HG03159 (cell line): ENCODE measurements at regions not wholly inside any gene's neighbourhood (a gene's known extent, or its start where the extent isn't known, plus 50 kb on each side); places are given as distances from the start of the nearest gene placed in this dataset.
"Not testable (repeated sequence)": the region's sequence is repeated elsewhere in the genome, so short reads cannot be mapped to it uniquely, and the experiment has no call there.

Experiments used
- ATAC-seq: cut with Tn5 transposase; IDR thresholded peaks from one replicate; pipeline ENCODE4 v1.9.1; 2021; ENCODE audit warnings: mild to moderate bottlenecking, moderate library complexity; ENCODE audit not compliant: unreplicated experiment

- not testable (repeated sequence) for ATAC-seq
These were observed 98.9 kb upstream of the MYO10 start for GRCh38 chr5:17034992-17035391.

GRCh38 chr5:17037751-17038150 lies 101.7 kb upstream of the MYO10 start:
- no peak for ATAC-seq

- ATAC-seq: no peak
These were observed 103.1 kb upstream of the MYO10 start for GRCh38 chr5:17039170-17039569.

GRCh38 chr5:17042041-17042440 lies 106.0 kb upstream of the MYO10 start:
- ATAC-seq: no peak

- no peak for ATAC-seq
These were observed 110.2 kb upstream of the MYO10 start for GRCh38 chr5:17046320-17046719.

DNA sequence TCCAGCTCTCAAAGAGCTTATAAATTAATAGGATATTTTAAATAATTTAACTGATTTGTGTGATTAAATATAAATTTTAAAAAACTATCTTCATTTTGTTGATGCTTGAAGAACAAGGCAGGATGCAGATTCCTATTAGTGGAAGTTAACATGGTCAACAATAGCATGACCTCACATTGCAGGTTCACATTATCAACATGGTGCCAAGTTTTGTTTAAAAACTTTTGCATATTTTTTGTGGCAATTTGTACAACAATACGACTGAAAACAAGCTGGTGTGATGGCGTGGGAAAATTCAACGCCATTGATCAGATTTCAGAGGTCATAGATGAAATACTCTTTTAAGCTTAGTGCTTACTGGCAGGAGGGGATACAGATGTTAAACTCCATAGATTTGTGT lies 114.1 kb upstream of the MYO10 start:
- ATAC-seq: no peak

GRCh38 chr5:17054911-17055310 lies 118.8 kb upstream of the MYO10 start:
- no peak for ATAC-seq

GRCh38 chr5:17056141-17056631 lies 120.1 kb upstream of the MYO10 start:
- no peak for ATAC-seq

- ATAC-seq: no peak
These were observed 122.3 kb upstream of the MYO10 start for GRCh38 chr5:17058438-17058837.

GRCh38 chr5:17061973-17062470 lies 125.9 kb upstream of the MYO10 start:
- ATAC-seq: no peak

DNA sequence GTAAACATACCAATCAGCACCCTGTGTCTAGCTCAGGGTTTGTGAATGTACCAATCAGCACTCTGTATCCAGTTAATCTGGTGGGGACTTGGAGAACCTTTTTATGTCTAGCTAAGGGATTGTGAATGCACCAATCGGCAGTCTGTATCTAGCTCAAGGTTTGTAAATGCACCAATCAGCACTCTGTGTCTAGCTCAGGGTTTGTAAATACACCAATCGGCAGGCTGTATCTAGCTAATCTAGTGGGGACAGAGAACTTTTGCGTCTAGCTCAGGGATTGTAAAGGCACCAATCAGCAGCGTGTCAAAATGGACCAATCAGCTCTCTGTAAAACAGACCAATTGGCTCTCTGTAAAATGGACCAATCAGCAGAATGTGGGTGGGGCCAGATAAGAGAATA lies 126.7 kb upstream of the MYO10 start:
- not testable (repeated sequence) for ATAC-seq

GRCh38 chr5:17064241-17064640 lies 128.2 kb upstream of the MYO10 start:
- no peak for ATAC-seq

GRCh38 chr5:17065458-17065857 lies 129.4 kb upstream of the MYO10 start:
- no peak for ATAC-seq

DNA sequence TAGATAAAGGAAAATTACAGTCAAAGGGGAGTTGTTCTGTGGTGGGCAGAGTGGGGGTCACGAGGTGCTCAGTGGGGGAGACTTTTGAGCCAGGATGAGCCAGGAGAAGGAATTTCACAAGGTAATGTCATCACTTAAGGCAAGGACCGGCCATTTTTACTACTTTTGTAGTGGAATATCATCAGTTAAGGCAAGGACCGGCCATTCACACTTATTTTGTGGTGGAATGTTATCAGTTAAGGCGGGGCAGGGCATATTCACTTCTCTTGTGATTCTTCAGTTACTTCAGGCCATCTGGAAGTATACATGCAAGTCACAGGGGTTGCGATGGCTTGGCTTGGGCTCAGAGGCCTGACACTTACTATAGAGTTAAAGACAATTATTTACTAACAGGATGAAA lies 129.9 kb upstream of the MYO10 start:
- ATAC-seq: not testable (repeated sequence)

DNA sequence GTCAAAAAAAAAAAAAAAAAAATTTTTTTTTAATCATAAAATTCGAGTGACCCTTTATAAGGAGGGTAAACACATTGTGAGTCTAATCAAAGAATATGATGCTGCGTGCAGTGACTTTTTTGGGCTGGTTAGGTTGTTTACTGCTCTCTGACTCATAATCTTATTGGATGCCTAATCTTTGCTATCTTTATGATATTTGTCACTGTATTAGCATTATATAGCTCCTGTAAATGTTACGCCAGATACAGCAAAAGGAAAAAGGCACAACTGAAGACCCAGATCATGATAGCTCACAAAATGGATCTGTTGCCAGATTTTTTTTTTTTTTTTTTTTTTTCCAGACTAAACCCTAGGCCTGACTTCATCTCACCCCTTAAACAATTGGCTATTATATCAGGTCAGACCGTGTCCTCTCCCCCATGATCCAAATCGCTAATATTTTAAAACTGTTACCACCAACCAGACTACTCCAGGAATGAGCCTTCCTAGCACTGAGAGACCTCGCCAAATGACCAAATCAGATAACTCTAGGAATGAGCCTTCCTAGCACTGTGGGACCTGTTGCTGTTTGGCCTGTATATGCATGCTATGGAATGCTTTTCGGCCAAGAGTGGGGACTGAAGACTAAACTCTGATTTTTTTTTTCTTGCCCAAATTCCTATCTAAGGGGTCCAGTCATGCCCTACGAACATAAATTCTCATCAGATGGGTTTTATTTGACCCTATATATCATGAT lies 131.7 kb upstream of the MYO10 start:
- no peak for ATAC-seq

- no peak for ATAC-seq
These were observed 134.0 kb upstream of the MYO10 start for GRCh38 chr5:17069995-17070511.

- no peak for ATAC-seq
These were observed 134.6 kb upstream of the MYO10 start for GRCh38 chr5:17070647-17071046.

- ATAC-seq: no peak
These were observed 139.1 kb upstream of the MYO10 start for GRCh38 chr5:17075236-17075635.

DNA sequence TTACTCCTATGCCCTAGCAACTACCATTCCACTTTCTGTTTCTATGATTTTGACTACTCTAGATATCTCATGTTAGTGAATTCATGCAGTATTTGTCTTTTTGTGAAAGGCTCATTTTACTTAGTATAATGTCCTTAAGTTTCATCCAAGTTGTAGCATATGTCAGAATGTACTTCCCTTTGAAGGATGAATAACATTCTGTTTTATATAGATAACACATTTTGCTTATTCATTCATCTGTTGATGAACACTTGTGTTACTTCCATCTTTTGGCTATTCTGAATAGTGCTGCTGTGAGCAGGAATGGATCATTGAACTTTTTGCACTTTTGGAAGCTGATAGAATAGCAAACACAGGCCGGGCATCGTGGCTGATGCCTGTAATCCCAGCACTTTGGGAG lies 140.2 kb upstream of the MYO10 start:
- ATAC-seq: no peak

DNA sequence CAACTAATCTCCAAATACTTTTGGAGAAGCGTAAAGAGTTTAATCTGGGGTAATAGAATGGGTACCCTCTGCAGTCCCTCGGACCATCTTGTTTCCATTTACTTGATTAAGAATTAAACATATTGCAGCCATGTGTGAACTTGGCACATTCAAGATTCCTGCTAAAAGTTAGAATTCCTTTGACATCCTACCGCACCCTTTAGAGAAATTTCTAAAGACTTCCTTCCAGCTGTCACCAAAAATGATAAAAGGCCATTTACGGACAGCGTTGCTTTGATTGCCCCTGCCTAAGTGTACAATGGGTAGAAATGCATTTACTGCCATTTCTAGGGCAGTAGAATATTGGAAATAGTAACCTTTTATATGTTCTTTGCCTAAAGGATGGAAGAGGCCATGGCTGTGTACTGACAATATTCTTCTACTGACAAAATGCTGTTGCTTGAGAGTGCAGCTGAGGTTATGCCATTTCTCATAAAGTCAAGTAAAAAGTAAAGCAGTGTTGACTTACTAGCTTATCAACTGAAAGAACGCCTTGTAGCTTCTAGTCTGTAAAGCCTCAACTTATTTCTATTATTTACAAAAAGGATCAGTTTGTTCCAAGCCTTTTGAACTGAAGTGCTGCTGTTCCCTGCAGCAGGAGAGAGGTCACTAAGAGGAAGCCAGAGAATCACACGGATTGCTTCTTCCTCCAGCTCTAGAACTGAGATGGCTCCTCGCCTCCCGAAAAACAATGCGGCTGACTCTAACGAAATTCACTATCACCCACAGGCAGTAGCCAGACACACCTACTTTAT lies 139.8 kb upstream of the BASP1 start:
- ATAC-seq: no peak

DNA sequence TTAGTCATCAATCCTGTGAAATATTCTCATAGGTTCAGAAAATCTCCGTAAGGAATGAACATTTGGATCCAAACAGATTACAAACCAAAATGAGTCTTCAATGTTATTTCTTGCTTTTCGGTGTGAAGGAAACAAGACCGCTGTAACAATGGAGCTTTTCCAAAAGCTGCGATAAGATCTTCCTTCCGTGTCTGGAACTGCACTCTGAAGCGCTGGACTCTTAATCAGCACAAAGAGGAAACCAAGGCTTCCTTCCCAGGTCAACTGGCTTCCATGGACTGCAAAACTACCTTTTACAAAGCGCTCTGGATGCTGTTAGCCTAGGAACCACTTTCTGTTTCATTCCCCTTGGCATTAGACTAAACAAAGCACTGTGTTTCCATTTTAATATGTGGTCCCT lies 137.9 kb upstream of the BASP1 start:
- ATAC-seq: no peak

DNA sequence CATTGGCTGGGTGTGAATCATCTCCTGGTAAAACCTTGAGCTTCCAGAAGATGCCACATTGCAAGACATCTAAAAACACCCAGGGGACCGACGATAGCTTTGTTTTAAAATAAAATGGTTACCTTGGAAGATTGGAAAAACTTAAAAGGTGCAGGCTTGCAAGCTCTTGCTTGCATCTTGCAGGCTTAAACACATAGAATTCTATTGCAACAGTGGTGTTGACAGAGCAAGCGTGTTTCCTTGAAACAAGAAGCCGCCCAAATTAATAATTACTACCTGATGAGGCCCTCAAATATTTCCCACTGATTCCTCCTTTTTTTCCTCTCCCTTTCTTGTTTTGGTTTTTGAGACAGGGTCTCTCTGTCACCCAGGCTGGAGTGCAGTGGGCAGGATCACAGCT lies 137.1 kb upstream of the BASP1 start:
- no peak for ATAC-seq
